ENCODE measurements at regions not wholly inside any gene's neighbourhood (a gene's known extent, or its start where the extent isn't known, plus 50 kb on each side); places are given as distances from the start of the nearest gene placed in this dataset.

DNA sequence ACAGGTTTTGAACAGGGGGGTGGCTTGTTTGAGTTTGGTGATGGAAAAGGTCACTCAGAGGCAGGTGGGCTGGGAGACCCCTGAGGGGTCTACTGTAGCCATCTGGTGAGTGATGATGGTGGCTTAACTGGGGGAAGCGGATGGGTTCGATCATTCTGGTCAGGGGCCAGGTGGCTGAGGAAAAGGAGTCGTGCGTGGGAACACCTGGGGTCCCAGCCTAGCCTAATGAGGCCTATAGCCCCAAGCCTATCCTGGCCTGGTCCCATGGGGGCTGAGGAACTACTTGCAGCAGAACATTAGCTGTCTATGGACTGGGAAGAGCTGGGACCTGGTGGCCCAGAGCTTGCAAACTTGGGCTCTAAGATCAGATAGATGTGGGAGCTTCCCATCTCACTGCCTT, 158.4 kb upstream of the MYL2 start:
- Histone ChIP-seq H3K27me3 (replicated peaks in 1 of 2; ENCODE audit: control insufficient read depth in 2 of 2, insufficient read depth in 2 of 2, low read length in 1 of 2) (peaks cover 0 to 2% of the 10 kb centered on the region in 2 experiments; a peak in 3 of 4 replicates), H3K4me3 (no peak overlapping the region), H3K79me2 (ENCODE audit: control insufficient read depth, insufficient read depth, low read length) (no peaks in the 10 kb centered on the region), H3K27ac (ENCODE audit: control insufficient read depth, insufficient read depth) (no peak overlapping the region), H3K4me1 (ENCODE audit: control insufficient read depth, insufficient read depth, low read length) (no peaks in the 10 kb centered on the region; the same call in 1 of the 2 replicates), H3K4me2 (ENCODE audit: control insufficient read depth, insufficient read depth) (no peak overlapping the region), H4K20me1 (ENCODE audit: control insufficient read depth, insufficient read depth) (no peaks in the 10 kb centered on the region; the same call in 1 of the 2 replicates), H3K9ac (ENCODE audit: control insufficient read depth, insufficient read depth, low read length) (no peak overlapping the region), H2AFZ (ENCODE audit: control insufficient read depth, low read depth, low read length) (no peak overlapping the region), H3K9me3 (replicated peaks; ENCODE audit: control insufficient read depth, insufficient read depth, low read length) (no peaks in the 10 kb centered on the region), H3K36me3 (ENCODE audit: control insufficient read depth in 2 of 2, insufficient read depth in 2 of 2, low read length in 1 of 2) (no peaks in the 10 kb centered on the region)
- ChIA-PET POLR2A (no interaction called here), CTCF (no interaction called here), SMC1A (ENCODE audit: uncharacterized antibody, unreplicated experiment) (no interaction called here), RAD21 (ENCODE audit: unreplicated experiment) (no interaction called here)
- in situ Hi-C loops (cut with MboI) (no loop called here), intact Hi-C loops (cut with micrococcal nuclease; ENCODE audit: unreplicated experiment) (no loop called here)
- FAIRE-seq (no peak), ATAC-seq (no peak), DNase-seq (ENCODE audit: low read depth, low spot score) (no peak)
- no TSS peak for BruUV-seq (replicated peaks)
- TF ChIP-seq, protein P1, sequence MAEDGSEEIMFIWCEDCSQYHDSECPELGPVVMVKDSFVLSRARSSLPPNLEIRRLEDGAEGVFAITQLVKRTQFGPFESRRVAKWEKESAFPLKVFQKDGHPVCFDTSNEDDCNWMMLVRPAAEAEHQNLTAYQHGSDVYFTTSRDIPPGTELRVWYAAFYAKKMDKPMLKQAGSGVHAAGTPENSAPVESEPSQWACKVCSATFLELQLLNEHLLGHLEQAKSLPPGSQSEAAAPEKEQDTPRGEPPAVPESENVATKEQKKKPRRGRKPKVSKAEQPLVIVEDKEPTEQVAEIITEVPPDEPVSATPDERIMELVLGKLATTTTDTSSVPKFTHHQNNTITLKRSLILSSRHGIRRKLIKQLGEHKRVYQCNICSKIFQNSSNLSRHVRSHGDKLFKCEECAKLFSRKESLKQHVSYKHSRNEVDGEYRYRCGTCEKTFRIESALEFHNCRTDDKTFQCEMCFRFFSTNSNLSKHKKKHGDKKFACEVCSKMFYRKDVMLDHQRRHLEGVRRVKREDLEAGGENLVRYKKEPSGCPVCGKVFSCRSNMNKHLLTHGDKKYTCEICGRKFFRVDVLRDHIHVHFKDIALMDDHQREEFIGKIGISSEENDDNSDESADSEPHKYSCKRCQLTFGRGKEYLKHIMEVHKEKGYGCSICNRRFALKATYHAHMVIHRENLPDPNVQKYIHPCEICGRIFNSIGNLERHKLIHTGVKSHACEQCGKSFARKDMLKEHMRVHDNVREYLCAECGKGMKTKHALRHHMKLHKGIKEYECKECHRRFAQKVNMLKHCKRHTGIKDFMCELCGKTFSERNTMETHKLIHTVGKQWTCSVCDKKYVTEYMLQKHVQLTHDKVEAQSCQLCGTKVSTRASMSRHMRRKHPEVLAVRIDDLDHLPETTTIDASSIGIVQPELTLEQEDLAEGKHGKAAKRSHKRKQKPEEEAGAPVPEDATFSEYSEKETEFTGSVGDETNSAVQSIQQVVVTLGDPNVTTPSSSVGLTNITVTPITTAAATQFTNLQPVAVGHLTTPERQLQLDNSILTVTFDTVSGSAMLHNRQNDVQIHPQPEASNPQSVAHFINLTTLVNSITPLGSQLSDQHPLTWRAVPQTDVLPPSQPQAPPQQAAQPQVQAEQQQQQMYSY (CRISPR knock-in tag; IDR thresholded peaks at IDR 0.05) = no peak
- TF ChIP-seq ESRRA (IDR thresholded peaks at IDR 0.05; ENCODE audit: low read length) (no peak), ETV6 (conservative IDR thresholded peaks at IDR 0.05 in 1 of 2, IDR thresholded peaks at IDR 0.05 in 1 of 2; ENCODE audit: borderline replicate concordance in 1 of 2, low read depth in 1 of 2) (no peak), STAT3 (IDR thresholded peaks at IDR 0.05; ENCODE audit: low read depth, low read length) (no peak), CBX3 (IDR thresholded peaks at IDR 0.05; ENCODE audit: borderline replicate concordance, low read depth) (no peak), DPF2 (IDR thresholded peaks at IDR 0.05) (no peak), NBN (IDR thresholded peaks at IDR 0.05) (no peak)
- TF ChIP-seq, protein P2, sequence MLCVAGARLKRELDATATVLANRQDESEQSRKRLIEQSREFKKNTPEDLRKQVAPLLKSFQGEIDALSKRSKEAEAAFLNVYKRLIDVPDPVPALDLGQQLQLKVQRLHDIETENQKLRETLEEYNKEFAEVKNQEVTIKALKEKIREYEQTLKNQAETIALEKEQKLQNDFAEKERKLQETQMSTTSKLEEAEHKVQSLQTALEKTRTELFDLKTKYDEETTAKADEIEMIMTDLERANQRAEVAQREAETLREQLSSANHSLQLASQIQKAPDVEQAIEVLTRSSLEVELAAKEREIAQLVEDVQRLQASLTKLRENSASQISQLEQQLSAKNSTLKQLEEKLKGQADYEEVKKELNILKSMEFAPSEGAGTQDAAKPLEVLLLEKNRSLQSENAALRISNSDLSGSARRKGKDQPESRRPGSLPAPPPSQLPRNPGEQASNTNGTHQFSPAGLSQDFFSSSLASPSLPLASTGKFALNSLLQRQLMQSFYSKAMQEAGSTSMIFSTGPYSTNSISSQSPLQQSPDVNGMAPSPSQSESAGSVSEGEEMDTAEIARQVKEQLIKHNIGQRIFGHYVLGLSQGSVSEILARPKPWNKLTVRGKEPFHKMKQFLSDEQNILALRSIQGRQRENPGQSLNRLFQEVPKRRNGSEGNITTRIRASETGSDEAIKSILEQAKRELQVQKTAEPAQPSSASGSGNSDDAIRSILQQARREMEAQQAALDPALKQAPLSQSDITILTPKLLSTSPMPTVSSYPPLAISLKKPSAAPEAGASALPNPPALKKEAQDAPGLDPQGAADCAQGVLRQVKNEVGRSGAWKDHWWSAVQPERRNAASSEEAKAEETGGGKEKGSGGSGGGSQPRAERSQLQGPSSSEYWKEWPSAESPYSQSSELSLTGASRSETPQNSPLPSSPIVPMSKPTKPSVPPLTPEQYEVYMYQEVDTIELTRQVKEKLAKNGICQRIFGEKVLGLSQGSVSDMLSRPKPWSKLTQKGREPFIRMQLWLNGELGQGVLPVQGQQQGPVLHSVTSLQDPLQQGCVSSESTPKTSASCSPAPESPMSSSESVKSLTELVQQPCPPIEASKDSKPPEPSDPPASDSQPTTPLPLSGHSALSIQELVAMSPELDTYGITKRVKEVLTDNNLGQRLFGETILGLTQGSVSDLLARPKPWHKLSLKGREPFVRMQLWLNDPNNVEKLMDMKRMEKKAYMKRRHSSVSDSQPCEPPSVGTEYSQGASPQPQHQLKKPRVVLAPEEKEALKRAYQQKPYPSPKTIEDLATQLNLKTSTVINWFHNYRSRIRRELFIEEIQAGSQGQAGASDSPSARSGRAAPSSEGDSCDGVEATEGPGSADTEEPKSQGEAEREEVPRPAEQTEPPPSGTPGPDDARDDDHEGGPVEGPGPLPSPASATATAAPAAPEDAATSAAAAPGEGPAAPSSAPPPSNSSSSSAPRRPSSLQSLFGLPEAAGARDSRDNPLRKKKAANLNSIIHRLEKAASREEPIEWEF (IDR thresholded peaks at IDR 0.05; ENCODE audit: insufficient replicate concordance, low read depth, low read length) = no peak
- 79% methylated on average over 4 of the region's 4 CpGs for WGBS (ENCODE audit: insufficient coverage, insufficient replicate concordance, low lambda C conversion rate, missing lambda C conversion rate)
